ENCODE measurements at regions not wholly inside any gene's neighbourhood (a gene's known extent, or its start where the extent isn't known, plus 50 kb on each side); places are given as distances from the start of the nearest gene placed in this dataset.

DNA sequence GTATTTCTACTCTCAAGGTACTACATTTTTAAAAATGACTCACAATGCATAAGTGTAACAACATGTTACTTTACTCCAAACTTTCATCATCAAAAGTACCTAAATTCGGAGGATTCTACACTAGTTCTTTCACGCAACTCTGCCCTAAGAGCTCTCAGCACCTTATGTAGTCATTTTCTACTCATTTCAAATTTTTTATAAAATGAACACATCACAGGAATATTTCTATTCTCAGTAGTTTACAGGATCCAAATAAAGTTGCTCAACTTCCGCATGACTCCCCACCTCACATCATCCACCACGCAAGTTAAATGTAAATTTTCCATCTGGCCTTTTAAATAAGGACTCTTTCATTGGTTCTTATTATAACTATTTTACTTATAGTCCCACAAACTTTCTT lies 344.9 kb upstream of the MANEA start:
- BruUV-seq (replicated peaks): no TSS peak
- no peak for FAIRE-seq
- Histone ChIP-seq H3K27me3 (ENCODE audit: control insufficient read depth in 2 of 2, insufficient read depth in 2 of 2, low read length in 2 of 2) (no peaks in the 10 kb centered on the region), H3K9ac (replicated peaks; ENCODE audit: extremely low read depth, insufficient read depth, low read length) (no peak overlapping the region), H3K27ac (ENCODE audit: insufficient read depth, low read depth, low read length) (no peak overlapping the region), H3K4me1 (ENCODE audit: control insufficient read depth, extremely low read depth, insufficient read depth, low read length) (no peaks in the 10 kb centered on the region), H3K4me3 (replicated peaks in 1 of 3; ENCODE audit: insufficient read depth in 1 of 3, low read depth in 1 of 3, low read length in 3 of 3) (no peak overlapping the region), H3K36me3 (ENCODE audit: control insufficient read depth in 2 of 2, extremely low read depth in 1 of 2, insufficient read depth in 2 of 2, low read length in 2 of 2) (no peaks in the 10 kb centered on the region), H3K9me3 (replicated peaks; ENCODE audit: control insufficient read depth, insufficient read depth, low read length) (no peaks in the 10 kb centered on the region), H3K9me1 (replicated peaks; ENCODE audit: control insufficient read depth, extremely low read depth, insufficient read depth, low read length) (no peaks in the 10 kb centered on the region), H4K20me1 (replicated peaks; ENCODE audit: control insufficient read depth, extremely low read depth, insufficient read depth, low read length) (no peaks in the 10 kb centered on the region), H3K4me2 (ENCODE audit: insufficient read depth, low read length) (no peak overlapping the region), H2AFZ (ENCODE audit: low read depth, low read length) (no peak overlapping the region), H3K79me2 (ENCODE audit: control insufficient read depth, insufficient read depth, low read length) (no peaks in the 10 kb centered on the region)
- ChIA-PET CTCF (no interaction called here), POLR2A (no interaction called here)
- intact Hi-C loops (cut with micrococcal nuclease): no loop called here
- TF ChIP-seq POLR2A (IDR thresholded peaks at IDR 0.05; ENCODE audit: low read depth, low read length) (no peak), POLR2AphosphoS5 (IDR thresholded peaks at IDR 0.05; ENCODE audit: insufficient read depth, low read depth, low read length) (no peak), GATA2 (IDR thresholded peaks at IDR 0.05; ENCODE audit: insufficient read depth, insufficient read length, low read depth, low read length) (no peak), EZH2 (IDR thresholded peaks at IDR 0.05; ENCODE audit: borderline replicate concordance, low read depth, low read length, severe bottlenecking) (no peak), JUN (IDR thresholded peaks at IDR 0.05; ENCODE audit: borderline replicate concordance, insufficient read depth, insufficient read length, low read depth) (no peak), FOS (IDR thresholded peaks at IDR 0.05; ENCODE audit: borderline replicate concordance, insufficient read depth, low read length) (no peak)
- TF ChIP-seq, protein P1, sequence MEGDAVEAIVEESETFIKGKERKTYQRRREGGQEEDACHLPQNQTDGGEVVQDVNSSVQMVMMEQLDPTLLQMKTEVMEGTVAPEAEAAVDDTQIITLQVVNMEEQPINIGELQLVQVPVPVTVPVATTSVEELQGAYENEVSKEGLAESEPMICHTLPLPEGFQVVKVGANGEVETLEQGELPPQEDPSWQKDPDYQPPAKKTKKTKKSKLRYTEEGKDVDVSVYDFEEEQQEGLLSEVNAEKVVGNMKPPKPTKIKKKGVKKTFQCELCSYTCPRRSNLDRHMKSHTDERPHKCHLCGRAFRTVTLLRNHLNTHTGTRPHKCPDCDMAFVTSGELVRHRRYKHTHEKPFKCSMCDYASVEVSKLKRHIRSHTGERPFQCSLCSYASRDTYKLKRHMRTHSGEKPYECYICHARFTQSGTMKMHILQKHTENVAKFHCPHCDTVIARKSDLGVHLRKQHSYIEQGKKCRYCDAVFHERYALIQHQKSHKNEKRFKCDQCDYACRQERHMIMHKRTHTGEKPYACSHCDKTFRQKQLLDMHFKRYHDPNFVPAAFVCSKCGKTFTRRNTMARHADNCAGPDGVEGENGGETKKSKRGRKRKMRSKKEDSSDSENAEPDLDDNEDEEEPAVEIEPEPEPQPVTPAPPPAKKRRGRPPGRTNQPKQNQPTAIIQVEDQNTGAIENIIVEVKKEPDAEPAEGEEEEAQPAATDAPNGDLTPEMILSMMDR (IDR thresholded peaks at IDR 0.05; ENCODE audit: extremely low read depth in 1 of 2, insufficient read depth in 1 of 2, low read depth in 1 of 2, low read length in 2 of 2): no peak
- dilution Hi-C loops (cut with MboI; ENCODE audit: extremely low pct_ligation_motif_present, low sequenced_read_pairs): no loop called here
- no peak for DNase-seq (ENCODE audit: low read depth, low spot score)

DNA sequence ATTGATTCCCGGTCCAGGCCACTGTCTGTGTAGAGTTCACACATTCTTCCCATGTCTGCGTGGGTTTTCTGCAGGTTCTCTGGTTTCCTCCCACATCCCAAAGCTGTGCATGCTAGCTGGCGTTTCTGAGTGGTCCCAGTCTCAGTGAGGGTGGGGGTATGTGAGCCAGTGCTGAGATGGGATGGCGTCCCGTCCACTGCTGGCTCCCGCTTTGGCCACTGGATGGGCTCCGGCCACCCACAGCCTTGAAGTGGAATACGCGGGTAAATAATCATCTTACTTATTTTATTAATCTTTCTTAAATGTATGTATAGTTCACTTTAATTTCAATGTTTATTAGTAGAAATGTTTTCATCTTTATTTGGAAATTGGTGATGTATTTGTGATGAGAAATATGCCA lies 343.5 kb upstream of the MANEA start:
- Histone ChIP-seq H3K79me2 (ENCODE audit: control insufficient read depth, insufficient read depth, low read length) (no peaks in the 10 kb centered on the region), H3K9me3 (replicated peaks; ENCODE audit: control insufficient read depth, insufficient read depth, low read length) (no peaks in the 10 kb centered on the region), H3K9ac (replicated peaks; ENCODE audit: extremely low read depth, insufficient read depth, low read length) (no peak overlapping the region), H3K9me1 (replicated peaks; ENCODE audit: control insufficient read depth, extremely low read depth, insufficient read depth, low read length) (no peaks in the 10 kb centered on the region), H3K36me3 (ENCODE audit: control insufficient read depth in 2 of 2, extremely low read depth in 1 of 2, insufficient read depth in 2 of 2, low read length in 2 of 2) (no peaks in the 10 kb centered on the region), H4K20me1 (replicated peaks; ENCODE audit: control insufficient read depth, extremely low read depth, insufficient read depth, low read length) (no peaks in the 10 kb centered on the region), H3K4me1 (ENCODE audit: control insufficient read depth, extremely low read depth, insufficient read depth, low read length) (no peaks in the 10 kb centered on the region), H3K4me3 (replicated peaks in 1 of 3; ENCODE audit: insufficient read depth in 1 of 3, low read depth in 1 of 3, low read length in 3 of 3) (no peak overlapping the region), H3K4me2 (ENCODE audit: insufficient read depth, low read length) (no peak overlapping the region), H3K27ac (ENCODE audit: insufficient read depth, low read depth, low read length) (no peak overlapping the region), H2AFZ (ENCODE audit: low read depth, low read length) (no peak overlapping the region), H3K27me3 (ENCODE audit: control insufficient read depth in 2 of 2, insufficient read depth in 2 of 2, low read length in 2 of 2) (no peaks in the 10 kb centered on the region)
- CTCF ChIA-PET: no interaction called here
- no peak for FAIRE-seq
- BruUV-seq (replicated peaks): no TSS peak
- dilution Hi-C loops (cut with MboI; ENCODE audit: extremely low pct_ligation_motif_present, low sequenced_read_pairs) (no loop called here), intact Hi-C loops (cut with micrococcal nuclease) (no loop called here)
- POLR2A ChIA-PET: no interaction called here
- TF ChIP-seq, protein P1 (IDR thresholded peaks at IDR 0.05; ENCODE audit: extremely low read depth in 1 of 2, insufficient read depth in 1 of 2, low read depth in 1 of 2, low read length in 2 of 2): no peak
- TF ChIP-seq POLR2A (IDR thresholded peaks at IDR 0.05; ENCODE audit: low read depth, low read length) (no peak), MYC (IDR thresholded peaks at IDR 0.05; ENCODE audit: low read depth, low read length) (no peak), EZH2 (IDR thresholded peaks at IDR 0.05; ENCODE audit: borderline replicate concordance, low read depth, low read length, severe bottlenecking) (no peak), FOS (IDR thresholded peaks at IDR 0.05; ENCODE audit: borderline replicate concordance, insufficient read depth, low read length) (no peak), JUN (IDR thresholded peaks at IDR 0.05; ENCODE audit: borderline replicate concordance, insufficient read depth, insufficient read length, low read depth) (no peak), GATA2 (IDR thresholded peaks at IDR 0.05; ENCODE audit: insufficient read depth, insufficient read length, low read depth, low read length) (no peak), POLR2AphosphoS5 (IDR thresholded peaks at IDR 0.05; ENCODE audit: insufficient read depth, low read depth, low read length) (no peak)
- TF ChIP-seq, protein P2, sequence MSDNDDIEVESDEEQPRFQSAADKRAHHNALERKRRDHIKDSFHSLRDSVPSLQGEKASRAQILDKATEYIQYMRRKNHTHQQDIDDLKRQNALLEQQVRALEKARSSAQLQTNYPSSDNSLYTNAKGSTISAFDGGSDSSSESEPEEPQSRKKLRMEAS (IDR thresholded peaks at IDR 0.05; ENCODE audit: insufficient read depth, insufficient read length): no peak
- DNase-seq (ENCODE audit: low read depth, low spot score): no peak

All from endothelial cell of umbilical vein (primary cell).